ENCODE measurements at regions not wholly inside any gene's neighbourhood (a gene's known extent, or its start where the extent isn't known, plus 50 kb on each side); places are given as distances from the start of the nearest gene placed in this dataset.

DNA sequence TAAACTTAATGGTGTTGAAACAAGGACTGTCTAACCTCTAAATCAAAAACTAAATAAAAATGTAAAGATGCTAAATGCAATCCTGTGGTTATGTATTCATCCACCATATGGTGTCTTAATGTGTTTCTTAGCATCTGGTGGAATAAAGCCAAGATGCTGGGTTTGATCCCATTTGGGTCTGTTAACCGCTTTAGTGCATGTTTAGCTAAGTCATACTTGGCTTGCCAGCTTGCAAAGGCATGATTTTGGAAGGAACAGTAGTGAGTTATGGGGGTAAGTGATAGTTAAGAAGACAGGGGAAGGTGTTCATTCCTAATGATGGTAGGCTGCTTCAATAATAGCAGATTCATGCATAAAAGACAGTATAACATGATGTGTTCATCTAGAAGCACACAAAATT, 139.0 kb upstream of the SLC27A6 start:
- Histone ChIP-seq H3F3A (replicated peaks; ENCODE audit: insufficient read depth) (no peaks in the 10 kb centered on the region), H3K4me2 (no peak overlapping the region), H3K9ac (no peak overlapping the region), H3K4me3 (ENCODE audit: low read depth in 2 of 2, low read length in 1 of 2) (no peak overlapping the region), H3K27ac (ENCODE audit: low read depth in 2 of 2, low read length in 1 of 2) (no peak overlapping the region), H3K36me3 (replicated peaks in 1 of 2; ENCODE audit: control insufficient read depth in 1 of 2, insufficient read depth in 2 of 2, low read length in 1 of 2) (no peaks in the 10 kb centered on the region), H3K27me3 (ENCODE audit: insufficient read depth) (no peaks in the 10 kb centered on the region), H3K79me2 (ENCODE audit: insufficient read depth) (no peaks in the 10 kb centered on the region), H2AFZ (ENCODE audit: low read depth) (no peak overlapping the region), H3K4me1 (ENCODE audit: control insufficient read depth in 1 of 2, insufficient read depth in 2 of 2, low read depth in 1 of 2, low read length in 1 of 2) (no peaks in the 10 kb centered on the region), H3K9me3 (no peaks in the 10 kb centered on the region), H3K9me2 (no peaks in the 10 kb centered on the region), H4K20me1 (ENCODE audit: insufficient read depth) (no peaks in the 10 kb centered on the region)
- ChIA-PET POLR2A (no interaction called here), CTCF (no interaction called here)
- DNase-seq = no peak
- WGBS (ENCODE audit: low lambda C conversion rate) = 0% methylated on average over 1 of the region's 1 CpG
- TF ChIP-seq MXI1 (IDR thresholded peaks at IDR 0.05; ENCODE audit: low read depth, low read length) (no peak), YY1 (IDR thresholded peaks at IDR 0.05; ENCODE audit: low read depth) (no peak)

DNA sequence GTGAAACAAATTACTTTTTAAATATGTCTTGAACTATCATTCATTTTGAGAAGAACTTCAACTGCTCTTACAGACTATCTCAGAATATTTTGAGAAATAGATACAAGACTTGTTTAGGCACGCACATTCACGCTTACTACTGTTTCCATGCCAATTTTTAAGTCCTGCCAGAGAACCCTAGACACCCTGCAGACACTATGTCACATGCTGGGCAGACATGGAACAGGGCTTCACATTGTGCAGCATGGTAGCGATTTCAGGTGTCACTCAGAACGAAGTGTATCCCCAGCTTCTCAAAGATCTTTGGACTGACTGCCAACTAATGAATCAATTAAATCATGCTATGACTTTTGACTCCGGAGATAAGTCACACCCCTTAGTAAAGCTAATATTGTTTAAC, 128.7 kb upstream of the SLC27A6 start:
- Histone ChIP-seq H3K79me2 (ENCODE audit: insufficient read depth) (no peaks in the 10 kb centered on the region), H2AFZ (ENCODE audit: low read depth) (no peak overlapping the region), H3K4me1 (ENCODE audit: control insufficient read depth in 1 of 2, insufficient read depth in 2 of 2, low read depth in 1 of 2, low read length in 1 of 2) (no peaks in the 10 kb centered on the region), H3K9ac (no peak overlapping the region), H4K20me1 (ENCODE audit: insufficient read depth) (no peaks in the 10 kb centered on the region), H3K9me3 (no peaks in the 10 kb centered on the region), H3K4me2 (no peak overlapping the region), H3K27ac (ENCODE audit: low read depth in 2 of 2, low read length in 1 of 2) (no peak overlapping the region), H3F3A (replicated peaks; ENCODE audit: insufficient read depth) (no peaks in the 10 kb centered on the region), H3K4me3 (ENCODE audit: low read depth in 2 of 2, low read length in 1 of 2) (no peak overlapping the region), H3K9me2 (no peaks in the 10 kb centered on the region), H3K27me3 (ENCODE audit: insufficient read depth) (no peaks in the 10 kb centered on the region), H3K36me3 (replicated peaks in 1 of 2; ENCODE audit: control insufficient read depth in 1 of 2, insufficient read depth in 2 of 2, low read length in 1 of 2) (no peaks in the 10 kb centered on the region)
- DNase-seq = no peak
- CTCF ChIA-PET = no interaction called here
- POLR2A ChIA-PET = no interaction called here
- WGBS (ENCODE audit: low lambda C conversion rate) = 6% methylated on average over 5 of the region's 5 CpGs
- TF ChIP-seq, protein P1, sequence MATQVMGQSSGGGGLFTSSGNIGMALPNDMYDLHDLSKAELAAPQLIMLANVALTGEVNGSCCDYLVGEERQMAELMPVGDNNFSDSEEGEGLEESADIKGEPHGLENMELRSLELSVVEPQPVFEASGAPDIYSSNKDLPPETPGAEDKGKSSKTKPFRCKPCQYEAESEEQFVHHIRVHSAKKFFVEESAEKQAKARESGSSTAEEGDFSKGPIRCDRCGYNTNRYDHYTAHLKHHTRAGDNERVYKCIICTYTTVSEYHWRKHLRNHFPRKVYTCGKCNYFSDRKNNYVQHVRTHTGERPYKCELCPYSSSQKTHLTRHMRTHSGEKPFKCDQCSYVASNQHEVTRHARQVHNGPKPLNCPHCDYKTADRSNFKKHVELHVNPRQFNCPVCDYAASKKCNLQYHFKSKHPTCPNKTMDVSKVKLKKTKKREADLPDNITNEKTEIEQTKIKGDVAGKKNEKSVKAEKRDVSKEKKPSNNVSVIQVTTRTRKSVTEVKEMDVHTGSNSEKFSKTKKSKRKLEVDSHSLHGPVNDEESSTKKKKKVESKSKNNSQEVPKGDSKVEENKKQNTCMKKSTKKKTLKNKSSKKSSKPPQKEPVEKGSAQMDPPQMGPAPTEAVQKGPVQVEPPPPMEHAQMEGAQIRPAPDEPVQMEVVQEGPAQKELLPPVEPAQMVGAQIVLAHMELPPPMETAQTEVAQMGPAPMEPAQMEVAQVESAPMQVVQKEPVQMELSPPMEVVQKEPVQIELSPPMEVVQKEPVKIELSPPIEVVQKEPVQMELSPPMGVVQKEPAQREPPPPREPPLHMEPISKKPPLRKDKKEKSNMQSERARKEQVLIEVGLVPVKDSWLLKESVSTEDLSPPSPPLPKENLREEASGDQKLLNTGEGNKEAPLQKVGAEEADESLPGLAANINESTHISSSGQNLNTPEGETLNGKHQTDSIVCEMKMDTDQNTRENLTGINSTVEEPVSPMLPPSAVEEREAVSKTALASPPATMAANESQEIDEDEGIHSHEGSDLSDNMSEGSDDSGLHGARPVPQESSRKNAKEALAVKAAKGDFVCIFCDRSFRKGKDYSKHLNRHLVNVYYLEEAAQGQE (IDR thresholded peaks at IDR 0.05; ENCODE audit: low read depth, low read length) = no peak
- TF ChIP-seq TAF1 (IDR thresholded peaks at IDR 0.05; ENCODE audit: borderline replicate concordance, low read depth, low read length) (no peak), NFIC (IDR thresholded peaks at IDR 0.05; ENCODE audit: borderline replicate concordance) (no peak), FOSL2 (IDR thresholded peaks at IDR 0.05; ENCODE audit: borderline replicate concordance, low read depth) (no peak), CHD2 (IDR thresholded peaks at IDR 0.05; ENCODE audit: low read length, partially characterized antibody) (no peak), JUND (IDR thresholded peaks at IDR 0.05) (no peak), SMC3 (IDR thresholded peaks at IDR 0.05; ENCODE audit: low read depth, low read length) (no peak), GABPA (IDR thresholded peaks at IDR 0.05; ENCODE audit: low read depth) (no peak), FOXJ3 (CRISPR knock-in tag; IDR thresholded peaks at IDR 0.05) (no peak), YY1 (IDR thresholded peaks at IDR 0.05; ENCODE audit: low read depth) (no peak), NRF1 (IDR thresholded peaks at IDR 0.05; ENCODE audit: low read depth, low read length) (no peak), RFX5 (IDR thresholded peaks at IDR 0.05; ENCODE audit: low read length) (no peak), TCF12 (IDR thresholded peaks at IDR 0.05) (no peak)
- TF ChIP-seq, protein P2, sequence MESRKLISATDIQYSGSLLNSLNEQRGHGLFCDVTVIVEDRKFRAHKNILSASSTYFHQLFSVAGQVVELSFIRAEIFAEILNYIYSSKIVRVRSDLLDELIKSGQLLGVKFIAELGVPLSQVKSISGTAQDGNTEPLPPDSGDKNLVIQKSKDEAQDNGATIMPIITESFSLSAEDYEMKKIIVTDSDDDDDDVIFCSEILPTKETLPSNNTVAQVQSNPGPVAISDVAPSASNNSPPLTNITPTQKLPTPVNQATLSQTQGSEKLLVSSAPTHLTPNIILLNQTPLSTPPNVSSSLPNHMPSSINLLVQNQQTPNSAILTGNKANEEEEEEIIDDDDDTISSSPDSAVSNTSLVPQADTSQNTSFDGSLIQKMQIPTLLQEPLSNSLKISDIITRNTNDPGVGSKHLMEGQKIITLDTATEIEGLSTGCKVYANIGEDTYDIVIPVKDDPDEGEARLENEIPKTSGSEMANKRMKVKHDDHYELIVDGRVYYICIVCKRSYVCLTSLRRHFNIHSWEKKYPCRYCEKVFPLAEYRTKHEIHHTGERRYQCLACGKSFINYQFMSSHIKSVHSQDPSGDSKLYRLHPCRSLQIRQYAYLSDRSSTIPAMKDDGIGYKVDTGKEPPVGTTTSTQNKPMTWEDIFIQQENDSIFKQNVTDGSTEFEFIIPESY (IDR thresholded peaks at IDR 0.05; ENCODE audit: borderline replicate concordance, low read depth) = no peak
